ENCODE measurements at regions not wholly inside any gene's neighbourhood (a gene's known extent, or its start where the extent isn't known, plus 50 kb on each side); places are given as distances from the start of the nearest gene placed in this dataset.

DNA sequence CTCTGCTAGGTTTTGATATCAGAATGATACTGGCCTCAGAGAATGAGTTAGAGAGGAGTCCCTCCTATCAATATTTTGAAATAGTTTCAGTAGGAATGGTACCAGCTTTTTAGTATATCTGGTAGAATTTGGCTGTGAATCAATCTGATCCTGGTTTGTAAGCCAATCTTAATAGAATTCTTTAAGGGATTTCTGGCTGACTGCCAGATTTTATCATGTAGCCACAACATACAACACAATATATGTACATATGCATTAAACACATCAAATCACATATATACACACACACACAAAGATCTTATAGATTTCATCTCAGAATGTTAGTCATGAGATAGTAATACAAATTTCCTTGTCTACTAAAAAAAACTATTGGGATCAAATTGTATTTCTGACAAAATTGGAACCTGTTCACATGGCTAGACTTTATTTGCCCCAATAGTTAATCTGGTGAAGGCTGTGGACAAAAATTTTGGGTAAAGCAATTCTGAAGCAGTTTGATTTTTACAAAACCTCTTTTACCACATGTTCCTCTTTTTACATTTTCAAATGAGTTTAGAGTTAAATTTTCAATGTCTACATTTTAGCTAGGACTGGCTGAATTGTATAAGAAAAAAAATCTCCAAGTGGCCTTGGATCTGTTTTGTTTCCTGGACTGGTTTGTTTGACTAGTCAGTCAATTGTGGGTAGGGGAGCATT, 151.7 kb downstream of the FASLG start:
- DNase-seq, result no peak

DNA sequence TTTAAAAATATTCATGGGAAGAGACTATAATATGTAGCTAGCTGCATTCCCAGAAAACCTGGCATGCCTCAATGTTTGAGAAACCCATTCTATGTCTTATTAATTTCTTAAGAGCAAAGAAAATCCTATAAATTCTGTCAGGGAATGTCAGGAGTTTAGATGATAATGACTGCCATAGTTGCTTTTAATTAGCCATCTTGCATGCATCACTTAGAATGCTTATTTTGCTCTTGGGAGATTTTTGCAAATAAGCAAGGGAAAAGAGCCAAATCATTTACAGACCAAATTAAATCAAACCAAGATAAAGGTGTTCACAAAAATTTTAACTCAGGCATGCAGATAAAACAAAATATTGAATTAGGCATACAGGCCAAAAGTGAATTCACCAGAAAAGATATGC, 152.8 kb downstream of the FASLG start:
- no peak for DNase-seq

DNA sequence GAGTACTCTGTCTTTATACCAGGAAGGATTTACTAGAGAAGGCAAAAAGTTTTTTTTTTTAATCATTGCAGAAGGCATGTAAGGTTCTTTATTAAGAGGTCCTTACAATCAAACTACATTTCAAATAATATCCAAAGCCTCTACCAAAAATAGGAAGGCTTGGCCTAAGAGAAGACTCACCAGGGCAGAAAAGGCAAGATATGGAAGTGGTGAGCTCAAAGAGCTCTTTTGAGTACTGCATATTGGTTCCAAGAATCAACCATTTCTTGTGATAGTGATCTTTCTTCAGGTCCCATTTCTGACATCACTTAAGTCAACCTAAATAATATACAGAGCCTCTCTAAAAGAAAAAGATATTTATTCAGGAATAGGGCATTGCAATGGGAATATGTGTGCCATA, 153.2 kb downstream of the FASLG start:
- DNase-seq, result no peak

DNA sequence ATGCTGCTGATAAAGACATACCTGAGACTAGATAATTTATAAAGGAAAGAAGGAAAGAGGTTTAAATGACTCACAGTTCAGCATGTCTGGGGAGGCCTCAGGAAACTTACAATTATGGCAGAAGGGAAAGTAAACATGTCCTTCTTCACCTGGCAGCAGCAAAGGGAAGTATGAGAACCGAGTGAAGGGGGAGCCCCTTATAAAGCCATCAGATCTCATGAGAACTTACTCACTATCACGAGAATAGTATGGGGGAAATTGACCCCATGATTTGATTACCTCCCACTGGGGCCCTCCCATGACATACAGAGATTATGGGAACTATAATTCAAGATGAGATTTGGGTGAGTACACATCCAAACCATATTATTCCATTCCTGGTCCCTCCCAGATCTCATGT, 154.4 kb downstream of the FASLG start:
- DNase-seq, result no peak

DNA sequence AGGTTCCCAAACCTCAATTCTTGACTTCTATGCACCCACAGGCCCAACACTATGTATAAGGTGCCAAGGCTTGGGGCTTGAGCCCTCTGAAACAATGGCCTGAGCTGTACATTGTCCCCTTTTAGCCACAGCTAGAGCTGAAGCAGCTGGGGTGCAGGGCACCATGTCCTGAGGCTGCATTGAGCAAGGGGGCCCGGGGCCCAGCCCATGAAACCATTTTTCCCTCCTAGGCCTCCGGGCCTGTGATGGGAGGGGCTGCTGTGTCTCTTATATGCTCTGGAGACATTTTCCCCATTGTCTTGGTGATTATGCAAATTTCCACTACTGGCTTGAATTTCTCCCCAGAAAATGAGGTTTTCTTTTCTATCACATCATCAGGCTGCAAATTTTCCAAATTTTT, 155.5 kb downstream of the FASLG start:
- DNase-seq, result no peak

DNA sequence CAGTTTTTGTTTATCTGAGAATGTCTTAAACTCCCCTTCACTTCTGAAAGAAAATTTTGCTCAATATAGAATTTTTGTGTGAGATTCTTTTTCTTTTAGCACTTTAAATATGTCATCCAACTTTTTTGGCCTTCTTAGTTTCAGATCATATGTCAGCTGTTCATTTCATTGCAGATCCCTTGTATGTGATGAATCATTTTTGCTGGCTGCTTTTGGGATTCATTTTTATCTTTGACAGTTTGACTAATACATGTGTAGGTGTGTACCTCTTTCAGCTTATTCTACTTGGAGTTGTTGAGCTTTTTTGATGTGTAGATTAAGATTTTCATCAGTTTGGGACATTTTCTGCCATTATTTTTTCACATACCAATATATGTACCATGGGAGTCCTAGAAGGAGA, 156.8 kb downstream of the FASLG start:
- DNase-seq, result no peak

DNA sequence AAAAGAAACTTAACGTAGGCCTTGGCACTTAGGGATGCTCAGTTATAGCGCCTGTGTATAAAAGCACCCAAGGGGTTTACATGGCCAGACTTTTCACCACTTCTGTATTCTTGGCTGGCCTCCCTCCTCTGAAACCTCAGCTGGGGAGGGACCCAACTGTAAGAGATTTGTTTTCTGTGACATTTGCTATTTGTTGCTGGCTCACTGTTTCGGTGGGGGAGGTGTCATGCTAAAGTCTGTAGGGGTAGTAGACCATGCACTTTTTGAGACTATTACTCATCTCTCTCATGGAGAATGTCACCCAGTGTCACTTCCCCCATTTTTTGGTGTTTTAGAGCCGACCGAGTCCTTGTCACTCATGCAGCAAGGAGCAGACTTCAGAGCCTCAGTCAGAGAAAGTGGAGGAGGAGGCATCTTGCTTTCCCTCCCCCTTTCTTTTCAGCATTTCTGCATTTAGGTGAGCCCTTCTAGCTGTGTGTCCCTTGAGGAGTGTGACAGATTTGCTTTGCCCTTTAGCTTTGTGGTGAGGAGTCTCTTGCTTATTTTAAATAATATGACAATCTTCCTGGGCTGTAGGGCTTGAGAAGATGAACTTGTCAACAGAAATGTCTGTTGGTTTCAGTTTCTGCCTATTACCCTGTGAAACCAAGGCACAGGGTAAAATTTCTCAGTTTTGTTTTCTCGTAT, 160.1 kb downstream of the FASLG start:
- peak; percentile 70 for DNase-seq

DNA sequence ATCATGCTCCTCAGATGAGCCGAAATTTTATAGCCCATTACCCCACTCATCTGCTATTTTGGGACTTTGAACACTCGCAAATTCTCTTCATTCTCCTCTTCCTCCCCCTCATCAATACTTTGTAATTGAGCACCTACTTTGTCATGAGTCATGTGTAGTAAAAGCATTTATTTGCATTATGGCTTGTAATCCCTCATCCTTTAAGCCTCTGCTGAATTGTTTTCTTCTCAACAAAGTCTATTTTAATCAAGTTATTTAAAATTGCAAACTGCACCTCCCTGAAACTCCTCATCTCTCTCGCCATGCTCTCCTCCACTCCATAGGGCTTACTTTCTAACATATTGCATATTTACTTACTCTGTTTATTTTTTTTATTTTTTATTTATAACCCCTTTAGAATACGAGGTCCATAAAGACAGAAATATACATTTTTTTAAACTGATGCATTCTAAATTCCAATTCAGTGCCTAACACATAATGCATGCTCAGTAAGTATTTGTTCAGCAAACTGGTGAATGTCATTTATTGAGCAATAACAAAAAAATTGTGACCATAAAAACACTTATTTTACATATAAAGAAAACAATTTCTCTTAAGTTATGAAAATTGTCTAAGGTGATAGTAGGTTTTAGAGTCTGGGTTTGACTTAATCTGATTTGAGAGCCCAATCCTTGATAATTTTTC, 161.7 kb downstream of the FASLG start:
- no peak for DNase-seq

DNA sequence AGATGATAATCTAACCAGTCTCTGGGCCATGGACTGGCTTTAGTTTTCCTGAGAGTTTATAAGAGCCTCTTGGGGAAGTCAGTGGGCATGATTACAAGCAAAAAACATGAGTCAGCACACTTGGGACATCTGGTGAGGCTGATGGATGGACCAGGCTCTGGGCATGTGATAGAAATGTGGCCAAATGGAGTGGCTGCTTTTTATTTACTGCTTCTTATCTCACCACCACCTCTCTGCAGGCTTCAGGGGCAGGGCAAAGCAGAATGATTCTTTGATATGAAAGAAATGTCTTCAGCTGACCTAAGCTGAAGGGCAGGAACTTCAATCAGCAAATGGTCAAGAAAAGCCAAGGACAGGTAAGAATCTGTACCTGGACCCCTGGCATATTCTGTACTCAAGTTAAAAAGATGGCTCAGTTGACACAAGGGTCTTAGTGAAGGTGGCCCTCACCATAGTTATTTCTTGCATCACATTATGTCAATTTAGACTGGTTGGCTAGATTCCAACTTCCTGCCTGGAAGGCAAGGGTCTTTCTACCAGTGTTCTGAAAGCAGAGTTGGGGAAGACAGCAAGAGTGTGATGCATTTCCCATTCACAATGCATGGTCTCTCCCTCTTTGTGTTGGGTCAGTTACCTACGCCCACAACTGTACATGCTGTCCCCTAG, 162.8 kb downstream of the FASLG start:
- no peak for DNase-seq

DNA sequence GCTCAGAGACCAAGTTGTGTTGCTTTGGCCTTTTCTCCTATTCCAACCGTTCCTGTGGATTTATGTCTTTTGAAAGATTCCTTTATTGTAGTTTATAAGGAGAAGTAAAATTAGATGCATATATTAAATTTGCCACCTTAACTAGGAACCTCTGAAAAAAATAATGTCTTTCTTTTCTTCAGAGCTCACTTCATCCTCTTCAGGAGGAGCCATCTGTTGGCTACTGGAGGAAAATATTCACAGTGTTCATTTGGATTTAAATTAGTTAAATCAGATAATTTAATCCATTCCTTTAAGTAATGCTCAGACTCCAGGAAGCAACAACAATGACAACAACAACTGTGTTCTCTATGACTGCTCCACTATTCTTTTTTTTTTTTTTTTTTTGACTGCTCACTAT, 164.0 kb downstream of the FASLG start:
- DNase-seq, result no peak

DNA sequence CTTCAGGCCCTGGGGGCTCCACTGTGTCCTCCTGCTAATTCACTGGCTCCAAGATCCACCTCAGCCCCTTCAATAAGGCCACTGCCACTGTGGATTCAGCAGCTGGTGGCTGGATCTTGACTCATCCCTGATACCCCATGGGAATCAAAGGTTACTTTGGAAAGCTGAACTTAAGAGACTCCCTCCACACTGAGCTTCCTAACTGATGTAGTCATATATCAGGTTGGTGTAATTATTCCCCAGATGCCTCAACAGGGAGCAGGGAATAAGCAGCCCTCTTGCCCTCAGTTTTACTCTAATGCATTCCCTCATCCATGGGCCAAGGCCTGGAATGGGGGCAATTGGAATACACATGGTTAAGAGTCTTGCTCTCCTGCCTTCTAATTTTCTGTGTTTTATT, 164.6 kb downstream of the FASLG start:
- no peak for DNase-seq

DNA sequence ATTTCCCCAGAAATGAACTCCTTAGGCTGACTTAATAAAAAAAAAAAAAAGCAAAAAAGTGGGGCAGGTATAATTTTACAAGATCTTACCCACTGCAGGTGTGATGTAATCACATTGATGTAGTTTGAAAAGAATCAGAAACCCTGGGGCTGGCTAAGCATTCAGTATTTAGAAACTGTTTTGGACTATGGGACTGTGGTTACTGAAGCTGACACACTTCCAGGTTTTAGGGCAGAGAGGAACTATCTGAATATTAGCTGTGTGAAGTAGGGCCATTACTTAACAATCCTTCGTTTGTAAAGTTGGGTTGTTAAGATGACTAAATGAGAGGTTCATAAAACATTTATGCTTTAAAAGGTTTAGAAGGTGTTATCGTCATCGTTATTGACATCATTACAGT, 165.3 kb downstream of the FASLG start:
- DNase-seq, result no peak

DNA sequence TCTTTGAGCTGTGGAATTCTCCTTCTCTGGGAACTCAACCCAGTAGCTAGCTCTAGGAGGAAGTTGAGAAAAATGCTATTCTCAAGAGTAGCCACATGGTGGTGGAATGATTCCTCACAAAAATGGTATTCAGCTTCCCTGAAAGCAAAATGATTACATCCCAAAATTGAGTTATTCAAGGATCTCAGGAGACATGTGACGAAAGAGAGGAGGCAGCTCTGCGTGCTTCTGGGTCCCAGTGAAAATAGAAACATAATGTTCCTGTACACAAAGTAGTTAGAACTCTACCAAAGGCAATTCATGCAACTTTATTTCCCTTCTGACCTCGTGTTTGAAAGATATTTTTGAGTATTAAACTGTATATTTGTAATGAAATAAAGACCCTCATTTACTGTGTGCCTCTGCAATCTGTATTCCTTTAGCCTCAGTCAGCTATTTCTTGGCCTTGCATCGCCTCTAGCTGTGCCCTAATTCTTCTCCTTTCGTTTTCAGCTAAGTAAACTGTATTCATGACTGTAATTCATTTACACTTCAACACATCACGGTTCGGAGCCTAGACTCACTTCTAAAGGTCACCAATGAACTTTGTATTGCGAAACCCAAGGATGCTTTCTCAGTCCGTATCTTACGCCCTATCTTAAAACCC, 167.3 kb downstream of the FASLG start:
- DNase-seq, result no peak

DNA sequence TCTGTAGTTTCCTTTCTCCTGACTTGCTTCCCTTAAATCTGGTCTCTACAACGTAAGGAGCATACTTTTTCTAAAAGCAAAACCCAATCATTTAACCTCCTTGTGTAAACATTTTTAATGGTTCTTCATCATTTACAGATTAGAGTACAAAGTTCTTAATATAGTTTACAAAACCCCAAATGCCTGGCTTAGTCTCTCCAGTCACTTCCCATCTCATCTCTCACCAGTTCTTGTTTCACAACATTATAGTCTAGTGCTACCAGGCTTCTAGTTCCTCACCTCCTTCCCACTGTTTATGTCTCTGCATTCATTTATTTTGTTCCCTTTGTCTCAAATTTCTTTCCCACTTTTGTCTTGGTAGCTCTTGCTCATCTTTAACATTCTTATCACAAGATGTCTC, 168.4 kb downstream of the FASLG start:
- DNase-seq, result no peak

DNA sequence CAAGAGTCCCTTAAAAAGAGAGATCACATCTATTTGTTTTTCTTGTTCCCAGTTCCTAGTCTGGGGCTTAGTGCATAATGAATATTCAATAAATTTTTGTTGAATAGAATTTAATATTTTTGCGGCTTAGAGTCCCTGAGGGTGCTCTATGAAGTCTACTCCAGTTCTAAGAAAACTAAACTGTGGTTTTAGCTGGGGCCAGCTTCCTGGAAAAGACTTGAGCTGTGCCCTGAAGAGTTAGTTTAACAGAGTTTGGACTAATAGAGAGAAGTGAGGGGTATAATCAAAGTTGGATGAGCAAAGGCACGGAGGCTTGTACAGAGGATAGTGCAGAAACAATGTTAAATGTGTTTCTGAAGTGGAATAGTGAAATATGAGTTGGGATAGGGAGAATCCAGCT, 168.9 kb downstream of the FASLG start:
- no peak for DNase-seq

DNA sequence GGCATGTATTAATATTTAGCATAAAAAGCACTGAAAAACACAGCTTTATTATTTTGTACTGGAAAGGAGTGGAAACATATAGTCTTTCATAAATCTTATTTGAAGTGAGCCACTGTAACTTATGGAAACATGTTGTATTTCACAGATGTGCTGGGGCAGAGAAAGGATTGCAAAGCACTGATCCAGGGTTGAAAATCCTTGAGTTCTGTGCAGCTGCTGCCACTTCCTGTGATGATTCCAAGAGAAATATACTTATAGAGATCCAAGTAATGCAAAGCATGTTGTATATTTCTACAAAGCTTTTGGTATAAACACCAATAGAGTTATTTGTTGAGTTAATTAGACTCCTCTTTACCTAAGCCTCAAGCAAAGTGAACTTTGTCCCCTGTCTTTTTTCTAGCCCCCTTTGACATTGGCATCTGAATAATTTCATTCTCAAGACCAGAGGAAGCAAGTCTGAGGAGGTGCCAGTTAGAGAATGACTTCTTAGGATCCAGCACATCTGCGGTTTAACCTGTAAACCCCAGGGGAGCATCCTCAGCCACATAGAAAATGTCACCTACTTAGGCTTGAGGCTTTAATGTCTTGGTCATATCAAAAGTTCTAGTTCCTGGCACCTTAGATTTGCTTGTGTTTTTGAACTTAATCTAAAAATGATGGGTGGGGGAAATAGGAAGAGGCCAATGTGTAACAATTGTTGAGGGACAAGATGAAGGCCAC, 173.3 kb downstream of the FASLG start:
- DNase-seq, result no peak

DNA sequence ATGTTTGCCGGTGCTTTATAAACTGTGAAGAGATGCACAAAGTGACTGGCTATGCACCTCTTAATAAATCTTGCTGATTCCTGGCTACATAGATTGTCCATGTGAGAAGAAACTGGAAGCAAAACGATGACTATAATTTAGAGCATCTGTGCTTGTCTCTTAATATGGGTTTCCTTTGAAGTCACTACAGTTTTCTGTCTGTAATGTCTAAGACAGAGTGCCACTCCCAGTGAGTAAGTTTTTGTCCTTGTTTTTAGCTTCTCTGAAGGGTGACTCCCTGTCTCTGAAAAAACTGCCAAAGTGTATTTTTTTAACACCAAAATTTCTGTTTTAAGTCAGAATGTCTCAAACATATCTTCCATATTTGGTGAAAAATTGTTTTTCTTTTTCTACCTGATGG, 175.1 kb downstream of the FASLG start:
- DNase-seq, result no peak

DNA sequence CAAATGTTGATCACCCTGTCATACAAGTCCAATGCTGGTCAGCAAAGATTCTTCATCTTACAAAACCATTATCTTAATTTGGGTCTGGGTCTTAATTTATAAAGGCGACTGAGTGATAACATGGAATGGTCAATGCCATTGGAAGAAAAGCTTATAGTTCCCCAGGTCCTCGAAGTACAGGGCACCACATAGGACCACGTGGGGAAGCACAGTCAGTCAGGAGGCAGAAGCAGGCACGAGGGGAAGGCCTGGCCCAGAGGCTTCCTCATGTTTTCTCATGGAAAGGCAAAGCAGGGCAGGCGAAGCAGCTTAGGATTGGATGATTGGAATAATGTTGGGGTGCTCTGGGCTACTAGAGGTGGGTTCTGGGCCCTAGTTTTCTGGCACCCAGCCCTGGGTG, 175.7 kb downstream of the FASLG start:
- DNase-seq, result no peak

DNA sequence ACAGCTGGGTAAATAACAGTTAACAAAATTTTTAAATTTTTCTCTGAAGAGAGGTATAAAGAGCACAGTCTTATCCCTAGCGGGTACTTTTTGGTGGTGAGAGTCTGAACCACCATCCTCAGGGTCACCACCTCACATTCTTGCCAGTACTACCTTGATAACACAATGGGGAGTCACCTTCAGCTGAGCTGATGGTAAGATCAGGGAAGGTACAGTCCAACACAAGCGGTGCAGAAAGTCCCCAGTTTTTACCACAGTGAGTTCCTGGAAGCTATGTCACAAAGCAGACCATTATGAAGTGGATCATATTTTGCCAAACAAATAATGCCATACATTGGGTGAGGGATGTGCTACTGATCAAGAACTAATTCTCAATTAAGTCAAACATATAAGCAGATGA, 176.9 kb downstream of the FASLG start:
- no peak for DNase-seq

DNA sequence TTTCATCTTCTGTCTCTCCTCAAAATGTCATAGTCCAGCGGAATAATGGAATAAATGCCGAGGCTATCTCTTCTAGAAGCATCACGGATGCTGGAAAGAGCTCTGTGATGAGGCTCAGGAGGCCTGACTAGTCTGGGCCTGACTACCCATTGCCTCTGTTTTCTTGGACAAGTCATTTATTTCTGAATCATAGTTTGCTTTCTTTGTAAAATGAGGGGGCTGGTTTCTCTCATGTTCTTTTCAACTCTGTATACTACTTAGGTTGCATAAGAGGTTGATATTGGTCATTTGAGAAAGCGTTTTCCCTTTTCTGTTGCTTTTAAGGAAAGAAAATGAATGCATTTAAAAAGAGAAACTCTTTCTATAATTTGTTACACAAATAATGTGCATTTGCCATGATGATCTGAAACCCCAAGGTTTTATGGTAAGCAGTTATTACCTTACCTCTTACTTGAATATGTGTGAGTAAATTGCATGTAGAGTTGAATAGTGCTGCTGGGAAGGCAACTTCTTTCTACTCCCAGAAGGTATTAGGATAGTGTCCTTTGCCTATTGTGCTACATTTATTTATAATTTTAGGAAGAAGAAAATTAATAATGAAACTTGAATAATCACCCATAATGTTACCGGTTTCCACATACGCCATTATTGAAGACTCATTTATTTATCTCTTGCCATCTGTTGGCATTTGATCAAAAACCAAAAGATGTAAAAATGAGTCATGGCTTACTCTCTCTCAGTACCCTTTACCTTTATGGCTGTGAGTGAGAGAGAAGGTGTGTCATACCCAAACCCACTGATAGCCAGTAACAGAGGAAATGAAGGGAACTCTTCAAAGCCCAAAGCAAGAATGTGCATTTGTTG, 179.1 kb downstream of the FASLG start:
- peak; percentile 20 for DNase-seq

DNA sequence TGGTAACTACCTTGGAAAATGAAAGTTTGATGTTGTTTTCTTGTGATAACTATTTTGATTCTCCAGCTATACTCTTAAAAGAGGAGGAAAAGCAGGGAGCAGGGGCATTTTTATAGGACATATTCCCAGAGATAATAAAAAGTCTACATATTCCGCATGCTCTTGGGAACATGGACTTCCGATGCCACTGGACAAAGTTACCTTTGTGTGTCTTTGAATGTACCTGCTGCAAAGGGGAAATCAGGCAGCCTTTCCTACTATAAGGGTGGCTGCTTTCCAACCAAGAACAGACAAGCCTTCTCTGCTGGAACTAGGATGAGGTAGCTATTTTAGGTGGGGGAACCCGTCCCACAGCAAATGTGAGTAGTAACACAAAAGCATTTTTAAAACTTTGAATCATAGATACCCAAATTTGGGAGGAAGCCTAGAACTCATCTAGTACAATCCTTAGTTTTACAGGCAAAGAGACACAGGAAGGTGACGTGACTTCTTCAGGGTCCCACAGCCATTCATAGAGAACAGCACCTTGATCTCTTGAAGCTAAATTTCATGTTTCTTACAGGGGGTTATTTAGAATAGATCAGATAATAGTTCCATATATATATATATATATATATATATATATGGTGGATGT, 179.9 kb downstream of the FASLG start:
- DNase-seq, result no peak
